ENCODE measurements at regions not wholly inside any gene's neighbourhood (a gene's known extent, or its start where the extent isn't known, plus 50 kb on each side); places are given as distances from the start of the nearest gene placed in this dataset.

GRCh38 chr5:112016980-112017379, 260.0 kb upstream of the NREP start:
- no peak overlapping the region for H3K9ac ChIP-seq (ENCODE audit: low read length)
- TF ChIP-seq TAF1 (IDR thresholded peaks at IDR 0.05; ENCODE audit: low read depth) (no peak), EP300 (conservative IDR thresholded peaks at IDR 0.05; ENCODE audit: poor library complexity, severe bottlenecking) (no peak), RAD21 (conservative IDR thresholded peaks at IDR 0.05) (no peak), EZH2 (IDR thresholded peaks at IDR 0.05; ENCODE audit: borderline replicate concordance, insufficient read depth, low read length, poor library complexity, severe bottlenecking) (no peak), SMC3 (conservative IDR thresholded peaks at IDR 0.05; ENCODE audit: poor library complexity) (no peak), REST (IDR thresholded peaks at IDR 0.05; ENCODE audit: borderline replicate concordance) (no peak), POLR2AphosphoS5 (IDR thresholded peaks at IDR 0.05) (no peak), MXI1 (conservative IDR thresholded peaks at IDR 0.05; ENCODE audit: poor library complexity, severe bottlenecking) (no peak)
- TF ChIP-seq, protein P1, sequence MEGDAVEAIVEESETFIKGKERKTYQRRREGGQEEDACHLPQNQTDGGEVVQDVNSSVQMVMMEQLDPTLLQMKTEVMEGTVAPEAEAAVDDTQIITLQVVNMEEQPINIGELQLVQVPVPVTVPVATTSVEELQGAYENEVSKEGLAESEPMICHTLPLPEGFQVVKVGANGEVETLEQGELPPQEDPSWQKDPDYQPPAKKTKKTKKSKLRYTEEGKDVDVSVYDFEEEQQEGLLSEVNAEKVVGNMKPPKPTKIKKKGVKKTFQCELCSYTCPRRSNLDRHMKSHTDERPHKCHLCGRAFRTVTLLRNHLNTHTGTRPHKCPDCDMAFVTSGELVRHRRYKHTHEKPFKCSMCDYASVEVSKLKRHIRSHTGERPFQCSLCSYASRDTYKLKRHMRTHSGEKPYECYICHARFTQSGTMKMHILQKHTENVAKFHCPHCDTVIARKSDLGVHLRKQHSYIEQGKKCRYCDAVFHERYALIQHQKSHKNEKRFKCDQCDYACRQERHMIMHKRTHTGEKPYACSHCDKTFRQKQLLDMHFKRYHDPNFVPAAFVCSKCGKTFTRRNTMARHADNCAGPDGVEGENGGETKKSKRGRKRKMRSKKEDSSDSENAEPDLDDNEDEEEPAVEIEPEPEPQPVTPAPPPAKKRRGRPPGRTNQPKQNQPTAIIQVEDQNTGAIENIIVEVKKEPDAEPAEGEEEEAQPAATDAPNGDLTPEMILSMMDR (IDR thresholded peaks at IDR 0.05; ENCODE audit: poor library complexity, severe bottlenecking), result no peak
- no peaks in the 10 kb centered on the region for H3K9me3 ChIP-seq (ENCODE audit: low read length)
- H3K4me3 ChIP-seq (ENCODE audit: low read length), result no peak overlapping the region
- no peak overlapping the region for H3K27ac ChIP-seq (ENCODE audit: low read length)
- H3K36me3 ChIP-seq (ENCODE audit: insufficient read depth, low read length), result no peaks in the 10 kb centered on the region
- H4K20me1 ChIP-seq (ENCODE audit: insufficient read depth), result no peaks in the 10 kb centered on the region
- H3K4me2 ChIP-seq (ENCODE audit: low read length), result no peak overlapping the region
- no peaks in the 10 kb centered on the region for H3K79me2 ChIP-seq (replicated peaks; ENCODE audit: insufficient read depth, low read length)
- H3K27me3 ChIP-seq (ENCODE audit: insufficient read depth, low read depth, low read length), result no peaks in the 10 kb centered on the region
- H2AFZ ChIP-seq (ENCODE audit: low read depth, low read length), result no peak overlapping the region
- H3F3A ChIP-seq (ENCODE audit: insufficient read depth, low read length, poor library complexity, severe bottlenecking), result no peaks in the 10 kb centered on the region
- no peaks in the 10 kb centered on the region for H3K9me2 ChIP-seq (ENCODE audit: insufficient read depth, low read length)

- Histone ChIP-seq H3K9ac (ENCODE audit: low read length) (no peak overlapping the region), H3K79me2 (replicated peaks; ENCODE audit: insufficient read depth, low read length) (no peaks in the 10 kb centered on the region), H3F3A (ENCODE audit: insufficient read depth, low read length, poor library complexity, severe bottlenecking) (no peaks in the 10 kb centered on the region), H2AFZ (ENCODE audit: low read depth, low read length) (no peak overlapping the region), H3K9me3 (ENCODE audit: low read length) (no peaks in the 10 kb centered on the region), H3K4me3 (ENCODE audit: low read length) (no peak overlapping the region), H3K4me2 (ENCODE audit: low read length) (no peak overlapping the region), H3K36me3 (ENCODE audit: insufficient read depth, low read length) (no peaks in the 10 kb centered on the region), H4K20me1 (ENCODE audit: insufficient read depth) (no peaks in the 10 kb centered on the region), H3K9me2 (ENCODE audit: insufficient read depth, low read length) (no peaks in the 10 kb centered on the region), H3K27ac (ENCODE audit: low read length) (no peak overlapping the region), H3K27me3 (ENCODE audit: insufficient read depth, low read depth, low read length) (no peaks in the 10 kb centered on the region)
- no peak for TF ChIP-seq RAD21 (conservative IDR thresholded peaks at IDR 0.05)
- no peak for TF ChIP-seq MXI1 (conservative IDR thresholded peaks at IDR 0.05; ENCODE audit: poor library complexity, severe bottlenecking)
- no peak for TF ChIP-seq REST (IDR thresholded peaks at IDR 0.05; ENCODE audit: borderline replicate concordance)
- no peak for TF ChIP-seq POLR2AphosphoS5 (IDR thresholded peaks at IDR 0.05)
- no peak for TF ChIP-seq TAF1 (IDR thresholded peaks at IDR 0.05; ENCODE audit: low read depth)
- TF ChIP-seq SMC3 (conservative IDR thresholded peaks at IDR 0.05; ENCODE audit: poor library complexity), result no peak
- TF ChIP-seq, protein P1 (IDR thresholded peaks at IDR 0.05; ENCODE audit: poor library complexity, severe bottlenecking), result no peak
- TF ChIP-seq EP300 (conservative IDR thresholded peaks at IDR 0.05; ENCODE audit: poor library complexity, severe bottlenecking), result no peak
- TF ChIP-seq EZH2 (IDR thresholded peaks at IDR 0.05; ENCODE audit: borderline replicate concordance, insufficient read depth, low read length, poor library complexity, severe bottlenecking), result no peak
Observed at GRCh38 chr5:112014783-112015395, 257.9 kb upstream of the NREP start.

Data from neural cell (in vitro differentiated cells).